GM18909 (cell line): ENCODE measurements at regions not wholly inside any gene's neighbourhood (a gene's known extent, or its start where the extent isn't known, plus 50 kb on each side); places are given as distances from the start of the nearest gene placed in this dataset.

Source experiments
- ATAC-seq: cut with Tn5 transposase; IDR thresholded peaks from one replicate; pipeline ENCODE4 v1.9.1; 2021; ENCODE audit warnings: mild to moderate bottlenecking; ENCODE audit not compliant: unreplicated experiment, poor library complexity

- no peak for ATAC-seq
These were observed 110.7 kb upstream of the CTSC start for GRCh38 chr11:88448131-88448670.

DNA sequence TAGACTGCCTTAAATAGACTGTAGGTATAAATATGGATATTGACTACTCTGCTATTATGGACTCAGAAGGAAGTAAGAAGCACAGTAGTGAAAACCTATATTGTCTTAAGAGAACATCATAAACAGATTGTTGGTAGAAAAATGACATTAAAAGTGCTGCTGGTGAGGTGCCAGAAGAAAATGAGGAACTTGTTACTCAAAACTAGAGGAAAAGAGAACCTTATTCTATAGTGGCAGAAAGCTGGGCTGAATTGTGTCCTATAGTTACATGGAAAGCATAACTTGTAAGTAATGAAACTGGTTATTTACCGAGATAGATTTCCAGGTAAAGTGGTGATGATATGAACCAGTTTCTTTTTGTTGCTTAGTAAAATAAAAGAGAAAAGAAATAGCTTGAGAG lies 109.7 kb upstream of the CTSC start:
- no peak for ATAC-seq

DNA sequence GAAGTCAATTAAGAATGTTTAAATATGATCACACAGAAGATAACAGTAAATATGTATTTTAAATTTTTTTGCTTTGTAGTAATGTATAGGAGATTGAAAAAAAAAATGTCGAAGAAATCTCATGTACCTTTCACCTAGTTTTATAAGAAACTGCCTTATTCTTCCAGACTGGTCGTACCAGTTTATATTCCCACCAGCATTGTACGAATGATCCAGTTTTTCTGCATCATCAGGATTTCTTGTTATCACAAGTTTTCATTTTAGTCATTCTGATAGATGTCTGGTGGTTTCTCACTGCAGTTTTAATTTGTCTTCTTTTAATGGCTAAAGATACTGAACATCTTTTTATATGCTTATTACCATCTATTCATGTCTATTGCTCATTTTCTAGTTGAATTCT lies 101.8 kb upstream of the CTSC start:
- no peak for ATAC-seq

- no peak for ATAC-seq
These were observed 101.2 kb upstream of the CTSC start for GRCh38 chr11:88438721-88439120.

DNA sequence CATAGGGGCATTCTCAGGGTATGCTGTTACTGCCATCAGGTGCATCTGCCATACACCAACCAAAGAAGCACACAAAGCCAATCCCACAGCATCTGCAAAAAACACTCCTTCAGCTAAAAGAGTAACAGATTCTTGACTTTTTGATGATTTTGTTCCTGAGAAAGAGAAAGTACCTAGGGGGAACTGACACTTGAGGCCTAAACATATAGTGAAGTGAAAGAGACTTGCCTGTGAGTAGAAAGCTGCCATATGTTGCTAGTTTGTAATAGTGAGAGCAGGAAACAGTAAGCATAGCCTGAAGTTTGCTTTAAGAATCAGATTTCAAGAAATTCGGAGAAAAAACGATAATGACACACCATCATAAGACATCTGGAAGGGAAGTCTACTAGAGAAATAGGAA lies 97.9 kb upstream of the CTSC start:
- ATAC-seq: peak; percentile 99

- ATAC-seq: no peak
These were observed 96.9 kb upstream of the CTSC start for GRCh38 chr11:88434333-88434976.

- no peak for ATAC-seq
These were observed 96.1 kb upstream of the CTSC start for GRCh38 chr11:88433536-88434230.

DNA sequence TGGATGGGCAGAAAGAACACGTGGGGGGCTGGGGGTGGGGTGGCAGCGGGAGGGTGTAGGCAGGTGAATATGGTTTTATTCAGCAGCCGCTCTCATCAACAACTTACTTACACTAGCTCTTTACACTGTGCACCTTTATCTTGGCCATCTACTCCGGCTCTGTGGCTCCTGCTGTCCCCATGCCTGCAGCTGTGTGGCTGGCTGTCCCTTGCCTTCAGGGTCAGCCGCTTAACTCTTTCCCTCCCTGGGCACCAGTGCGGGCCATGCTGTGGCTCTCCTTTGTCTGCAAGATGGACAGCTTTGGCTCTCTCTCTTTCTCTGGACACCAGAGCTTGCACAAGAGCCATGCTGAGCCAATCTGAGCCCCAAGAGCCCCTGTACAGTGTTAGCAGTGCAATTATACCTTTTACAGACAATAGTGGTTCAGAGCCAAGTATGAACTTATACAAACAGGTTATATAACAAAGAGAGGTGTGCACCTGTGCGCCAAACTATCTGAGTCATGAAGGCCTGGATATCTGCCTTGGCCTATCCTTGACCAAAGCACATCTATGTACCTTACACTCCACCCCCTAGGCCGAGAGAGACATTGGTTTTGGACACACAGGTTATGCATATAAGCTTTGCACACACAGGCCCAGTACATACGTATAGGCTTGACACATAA lies 94.3 kb upstream of the CTSC start:
- ATAC-seq: no peak

- no peak for ATAC-seq
These were observed 91.4 kb upstream of the CTSC start for GRCh38 chr11:88428959-88429358.

- ATAC-seq: no peak
These were observed 90.2 kb upstream of the CTSC start for GRCh38 chr11:88427719-88428118.

- no peak for ATAC-seq
These were observed 87.3 kb upstream of the CTSC start for GRCh38 chr11:88424881-88425280.

- ATAC-seq: peak; percentile 92
These were observed 84.0 kb upstream of the CTSC start for GRCh38 chr11:88421530-88421929.

DNA sequence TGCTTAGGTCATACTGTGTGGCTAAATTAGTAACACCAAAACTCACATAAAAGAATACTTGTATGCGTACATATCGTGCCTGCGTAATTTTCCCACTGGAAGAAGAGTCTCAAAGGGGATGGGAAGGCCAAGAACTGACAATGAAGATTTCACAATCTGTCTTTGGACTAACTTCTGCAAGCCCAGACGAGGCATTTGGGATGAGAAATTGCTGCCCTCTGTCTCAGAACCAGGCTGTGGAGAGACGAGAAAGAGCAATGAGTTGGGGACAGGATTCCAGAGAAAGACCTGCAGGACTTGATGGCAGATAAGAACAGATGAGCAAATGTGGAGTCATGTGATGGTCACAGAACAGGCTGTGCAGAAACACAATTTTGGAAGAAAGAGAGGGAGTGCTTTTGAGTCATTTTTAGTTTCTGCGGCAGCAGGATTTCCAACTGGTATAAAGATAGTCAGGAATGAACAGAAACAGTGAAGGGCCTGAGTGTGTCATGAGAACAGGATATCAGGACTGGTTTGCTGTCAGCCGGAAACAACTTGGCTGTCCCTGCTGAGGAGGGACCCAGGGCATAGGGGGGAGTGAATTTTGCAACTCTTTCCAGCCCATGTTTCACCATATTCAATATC lies 82.7 kb upstream of the CTSC start:
- no peak for ATAC-seq

DNA sequence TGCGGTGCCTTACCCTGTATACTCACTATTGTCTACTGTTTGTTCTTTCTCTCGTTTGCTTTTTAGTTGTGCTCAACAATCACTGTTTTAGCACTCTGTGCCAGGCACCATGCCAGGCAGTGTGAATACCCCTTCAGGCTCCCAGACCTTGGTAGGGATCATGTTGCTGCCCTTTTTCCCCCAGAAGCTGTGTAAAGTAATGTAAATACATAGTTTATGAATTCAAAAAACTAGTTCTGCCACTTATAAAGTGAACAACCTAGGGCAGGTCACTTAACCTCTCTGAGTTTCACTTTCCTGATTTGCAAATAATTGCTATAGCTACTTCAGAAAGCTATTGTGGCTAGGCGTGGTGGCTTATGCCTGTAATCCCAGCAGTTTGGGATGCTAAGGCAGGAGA lies 81.0 kb upstream of the CTSC start:
- no peak for ATAC-seq

DNA sequence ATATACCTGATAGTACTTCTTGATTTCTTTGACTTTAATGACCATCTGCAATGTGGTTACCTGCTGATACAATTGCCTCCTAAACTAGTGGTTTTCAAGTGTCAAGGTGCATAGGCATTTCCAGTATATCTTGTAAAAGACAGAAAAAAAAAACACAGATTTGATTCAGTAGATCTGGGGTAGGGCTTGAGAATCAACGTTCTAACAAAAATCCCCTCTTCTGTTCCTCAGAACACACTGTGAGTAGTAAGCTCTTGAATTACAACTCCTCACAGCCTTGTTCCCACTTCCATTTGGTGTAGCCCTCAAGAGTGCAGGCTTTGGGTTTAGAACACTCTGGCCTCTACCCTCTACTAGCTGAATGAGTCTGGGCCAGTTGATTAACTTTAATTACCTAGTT lies 78.0 kb upstream of the CTSC start:
- ATAC-seq: no peak

- ATAC-seq: peak; percentile 54
These were observed 77.5 kb upstream of the CTSC start for GRCh38 chr11:88414981-88415413.

DNA sequence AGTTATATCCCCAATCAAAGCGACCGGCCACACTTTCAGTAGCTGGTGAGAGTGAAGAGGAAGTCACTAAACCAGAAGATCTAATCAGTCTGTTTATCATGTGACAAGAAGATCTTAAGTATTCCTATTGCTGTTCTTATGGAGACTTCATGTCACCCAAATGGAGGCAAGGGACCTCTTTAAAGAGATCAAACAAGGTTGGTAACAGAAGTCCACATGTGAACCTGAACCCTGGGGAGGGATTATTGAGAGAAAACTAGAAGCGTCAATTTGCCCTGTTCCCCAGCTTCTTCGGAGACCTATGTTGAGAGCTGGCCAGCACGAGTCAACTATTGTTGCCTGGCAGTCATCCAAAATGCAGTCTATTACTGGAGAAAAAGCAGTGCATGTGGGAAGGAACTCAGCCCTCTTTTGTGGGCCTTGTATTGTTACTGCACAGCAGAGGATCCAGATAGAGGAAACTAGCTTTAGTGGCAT lies 76.9 kb upstream of the CTSC start:
- peak; percentile 71 for ATAC-seq

GRCh38 chr11:88411265-88411664 lies 73.7 kb upstream of the CTSC start:
- ATAC-seq: no peak

GRCh38 chr11:88410656-88411055 lies 73.1 kb upstream of the CTSC start:
- ATAC-seq: no peak

DNA sequence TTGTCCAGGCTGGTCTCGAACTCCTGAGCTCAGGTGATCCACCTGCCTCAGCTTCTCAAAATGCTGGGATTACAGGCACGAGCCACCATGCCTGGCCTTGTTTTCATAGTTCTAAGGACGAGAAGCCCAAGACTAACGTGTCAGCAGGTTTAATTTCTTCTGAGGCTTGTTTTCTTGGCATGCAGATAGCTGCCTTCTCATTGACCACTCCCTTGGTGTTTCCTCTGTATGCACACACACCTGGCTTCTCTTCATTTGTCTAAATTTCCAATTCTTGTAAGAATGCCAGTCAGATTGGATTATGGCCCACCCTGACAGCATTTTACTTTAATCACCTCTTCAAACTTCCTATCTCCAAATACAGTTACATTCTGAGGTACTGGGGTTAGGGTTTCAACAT lies 72.5 kb upstream of the CTSC start:
- ATAC-seq: no peak

DNA sequence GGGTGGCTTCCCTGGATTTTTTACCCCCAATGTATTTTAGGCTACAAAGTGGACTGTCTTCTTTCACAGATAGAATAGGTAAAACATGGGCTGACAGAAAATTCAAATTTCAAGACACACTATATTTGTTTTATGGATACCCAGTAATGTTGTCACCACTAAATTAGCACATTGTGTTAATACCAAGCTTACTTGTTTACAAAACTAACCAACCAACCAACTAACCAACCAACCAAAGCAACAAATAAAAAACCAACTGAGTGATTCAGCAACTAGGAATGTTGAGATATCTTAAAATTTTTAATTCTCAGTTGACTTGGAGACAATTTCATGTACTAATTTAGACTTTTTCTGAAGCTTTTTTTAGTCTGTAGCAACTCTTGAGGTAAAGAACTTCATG lies 69.3 kb upstream of the CTSC start:
- no peak for ATAC-seq
